Testis (tissue), 2 donors: ENCODE measurements at regions not wholly inside any gene's neighbourhood (a gene's known extent, or its start where the extent isn't known, plus 50 kb on each side); places are given as distances from the start of the nearest gene placed in this dataset.

Experiments used
- CTCF ChIP-seq, 3 experiments: fragments of 450-650 bp in 2 of 3; fragments of 200-600 bp in 1 of 3; sonication (generic) in 1 of 3; IDR thresholded peaks; one replicate each; pipeline ENCODE4 v1.5.1; 2016 to 2019; ENCODE audit warnings: antibody characterized with exemption in 3 of 3, mild to moderate bottlenecking in 2 of 3, moderate library complexity in 1 of 3
- POLR2A ChIP-seq: fragments of 450-650 bp; IDR thresholded peaks from one replicate; pipeline ENCODE4 v1.6.1; 2017; ENCODE audit warnings: antibody characterized with exemption, mild to moderate bottlenecking, moderate library complexity

- TF ChIP-seq CTCF (IDR thresholded peaks at IDR 0.05): no peak
- no peak for TF ChIP-seq POLR2A
These were observed 81.3 kb upstream of the ELAVL2 start for GRCh38 chr9:23907343-23907742.
